Loucy (cell line): ENCODE measurements at regions not wholly inside any gene's neighbourhood (a gene's known extent, or its start where the extent isn't known, plus 50 kb on each side); places are given as distances from the start of the nearest gene placed in this dataset.

ENCODE experiments used
- H2AFZ ChIP-seq: fragments of 200-600 bp; sonication (generic); 2 replicates; pipeline ENCODE4 v1.6.0; 2016; ENCODE audit warnings: antibody characterized with exemption, mild to moderate bottlenecking, low read length, moderate library complexity
- H3F3A ChIP-seq: fragments of 200-600 bp; 2 replicates; pipeline ENCODE4 v1.6.0; 2016; ENCODE audit warnings: antibody characterized with exemption, low read depth, mild to moderate bottlenecking
- H3K27me3 ChIP-seq: fragments of 200-600 bp; sonication (generic); 2 replicates; pipeline ENCODE4 v1.6.1; 2014; ENCODE audit warnings: low read length, mild to moderate bottlenecking; ENCODE audit not compliant: insufficient read depth, poor library complexity, severe bottlenecking
- H3K36me3 ChIP-seq: fragments of 200-600 bp; sonication (generic); 2 replicates; pipeline ENCODE4 v1.6.1; 2016; ENCODE audit warnings: low read length; ENCODE audit not compliant: insufficient read depth
- H3K4me1 ChIP-seq: fragments of 200-600 bp; sonication (generic); 2 replicates; pipeline ENCODE4 v1.5.1; 2014; ENCODE audit warnings: low read length, mild to moderate bottlenecking; ENCODE audit not compliant: insufficient read depth, poor library complexity, severe bottlenecking
- H3K4me2 ChIP-seq: fragments of 200-600 bp; sonication (generic); 2 replicates; pipeline ENCODE4 v1.6.0; 2014; ENCODE audit warnings: antibody characterized with exemption, low read length, low read depth, mild to moderate bottlenecking; ENCODE audit not compliant: poor library complexity, severe bottlenecking
- H3K4me3 ChIP-seq: fragments of 200-600 bp; sonication (generic); 2 replicates; pipeline ENCODE4 v1.5.1; 2014; ENCODE audit warnings: low read length, mild to moderate bottlenecking, mixed read lengths; ENCODE audit not compliant: poor library complexity, severe bottlenecking
- H3K79me2 ChIP-seq: fragments of 200-600 bp; sonication (generic); 2 replicates; pipeline ENCODE4 v1.6.1; 2014; ENCODE audit warnings: low read length; ENCODE audit not compliant: insufficient read depth
- H3K9ac ChIP-seq: fragments of 200-600 bp; sonication (generic); 2 replicates; pipeline ENCODE4 v1.6.0; 2014; ENCODE audit warnings: mild to moderate bottlenecking, low read depth, low read length, moderate library complexity; ENCODE audit not compliant: poor library complexity, severe bottlenecking
- H3K9me2 ChIP-seq: fragments of 200-600 bp; sonication (generic); replicated peaks from 2 replicates; pipeline ENCODE4 v1.6.1; 2016; ENCODE audit warnings: low read depth, low read length, mixed read lengths
- H3K9me3 ChIP-seq: fragments of 200-600 bp; sonication (generic); 2 replicates; pipeline ENCODE4 v1.6.1; 2014; ENCODE audit warnings: mild to moderate bottlenecking, antibody characterized with exemption, low read length, low read depth; ENCODE audit not compliant: insufficient read depth
- H4K20me1 ChIP-seq: fragments of 200-600 bp; sonication (generic); 2 replicates; pipeline ENCODE4 v1.6.0; 2014; ENCODE audit warnings: antibody characterized with exemption, low read length, mild to moderate bottlenecking; ENCODE audit not compliant: insufficient read depth, poor library complexity, severe bottlenecking
- CTCF ChIP-seq: fragments of 200-600 bp; sonication (generic); conservative IDR thresholded peaks from 2 replicates; pipeline ENCODE4 v1.5.1; 2014; ENCODE audit warnings: mild to moderate bottlenecking, antibody characterized with exemption, low read length
- EZH2phosphoT487 ChIP-seq: fragments of 200-600 bp; IDR thresholded peaks from 2 replicates; pipeline ENCODE4 v1.6.1; 2018; ENCODE audit warnings: antibody characterized with exemption, mild to moderate bottlenecking, moderate library complexity, borderline replicate concordance

- no peaks in the 10 kb centered on the region for H4K20me1 ChIP-seq
- H3K9ac ChIP-seq: no peak overlapping the region
- no peaks in the 10 kb centered on the region for H3K79me2 ChIP-seq
- no peaks in the 10 kb centered on the region for H3K27me3 ChIP-seq
- no peaks in the 10 kb centered on the region for H3K36me3 ChIP-seq
- TF ChIP-seq CTCF (no peak), EZH2phosphoT487 (no peak)
- no peak overlapping the region for H2AFZ ChIP-seq
- no peaks in the 10 kb centered on the region for H3K9me3 ChIP-seq
- H3K4me3 ChIP-seq: no peak overlapping the region
- no peaks in the 10 kb centered on the region for H3K9me2 ChIP-seq
- no peaks in the 10 kb centered on the region for H3F3A ChIP-seq
- H3K4me1 ChIP-seq: no peaks in the 10 kb centered on the region
- H3K4me2 ChIP-seq: no peak overlapping the region
Observed at GRCh38 chr7:115831371-115831770, 199.2 kb downstream of the TFEC start.

- Histone ChIP-seq H3K4me3 (no peak overlapping the region), H3K9ac (no peak overlapping the region), H3K9me3 (no peaks in the 10 kb centered on the region), H3K36me3 (no peaks in the 10 kb centered on the region), H3K9me2 (no peaks in the 10 kb centered on the region), H3K4me2 (no peak overlapping the region), H3K4me1 (no peaks in the 10 kb centered on the region), H3K27me3 (no peaks in the 10 kb centered on the region), H3F3A (no peaks in the 10 kb centered on the region), H2AFZ (no peak overlapping the region), H4K20me1 (no peaks in the 10 kb centered on the region), H3K79me2 (no peaks in the 10 kb centered on the region)
- TF ChIP-seq EZH2phosphoT487 (no peak), CTCF (no peak)
Observed at GRCh38 chr7:115827305-115828045, 203.1 kb downstream of the TFEC start.

- no peaks in the 10 kb centered on the region for H3K9me3 ChIP-seq
- no peaks in the 10 kb centered on the region for H3K4me1 ChIP-seq
- H3F3A ChIP-seq: no peaks in the 10 kb centered on the region
- H3K4me3 ChIP-seq: no peak overlapping the region
- no peaks in the 10 kb centered on the region for H3K79me2 ChIP-seq
- no peaks in the 10 kb centered on the region for H3K36me3 ChIP-seq
- no peak for TF ChIP-seq CTCF
- no peak for TF ChIP-seq EZH2phosphoT487
- no peaks in the 10 kb centered on the region for H3K9me2 ChIP-seq
- no peak overlapping the region for H3K9ac ChIP-seq
- no peak overlapping the region for H2AFZ ChIP-seq
- no peak overlapping the region for H3K4me2 ChIP-seq
- H4K20me1 ChIP-seq: no peaks in the 10 kb centered on the region
- no peaks in the 10 kb centered on the region for H3K27me3 ChIP-seq
Observed at GRCh38 chr7:115825456-115826115, 205.0 kb downstream of the TFEC start.
